ENCODE measurements at regions not wholly inside any gene's neighbourhood (a gene's known extent, or its start where the extent isn't known, plus 50 kb on each side); places are given as distances from the start of the nearest gene placed in this dataset.

GRCh38 chr4:152158225-152158624 lies 377.7 kb downstream of the FBXW7 start:
- TF ChIP-seq CTCF (IDR thresholded peaks at IDR 0.05; ENCODE audit: low read depth, low read length) (no peak), POLR2A (IDR thresholded peaks at IDR 0.05; ENCODE audit: extremely low read depth, insufficient read length) (no peak), MAX (IDR thresholded peaks at IDR 0.05; ENCODE audit: low read depth, low read length) (no peak), MYC (IDR thresholded peaks at IDR 0.05; ENCODE audit: low read depth, low read length) (no peak)

All from NB4 (cell line).